ENCODE measurements at regions not wholly inside any gene's neighbourhood (a gene's known extent, or its start where the extent isn't known, plus 50 kb on each side); places are given as distances from the start of the nearest gene placed in this dataset.

GRCh38 chr2:185472574-185472973 is 266.0 kb upstream of the FSIP2 start:
- no peaks in the 10 kb centered on the region for H3K27me3 ChIP-seq (ENCODE audit: control insufficient read depth, insufficient read depth, low read length)
- no peak for DNase-seq (ENCODE audit: low read depth)
- TF ChIP-seq, protein P1, sequence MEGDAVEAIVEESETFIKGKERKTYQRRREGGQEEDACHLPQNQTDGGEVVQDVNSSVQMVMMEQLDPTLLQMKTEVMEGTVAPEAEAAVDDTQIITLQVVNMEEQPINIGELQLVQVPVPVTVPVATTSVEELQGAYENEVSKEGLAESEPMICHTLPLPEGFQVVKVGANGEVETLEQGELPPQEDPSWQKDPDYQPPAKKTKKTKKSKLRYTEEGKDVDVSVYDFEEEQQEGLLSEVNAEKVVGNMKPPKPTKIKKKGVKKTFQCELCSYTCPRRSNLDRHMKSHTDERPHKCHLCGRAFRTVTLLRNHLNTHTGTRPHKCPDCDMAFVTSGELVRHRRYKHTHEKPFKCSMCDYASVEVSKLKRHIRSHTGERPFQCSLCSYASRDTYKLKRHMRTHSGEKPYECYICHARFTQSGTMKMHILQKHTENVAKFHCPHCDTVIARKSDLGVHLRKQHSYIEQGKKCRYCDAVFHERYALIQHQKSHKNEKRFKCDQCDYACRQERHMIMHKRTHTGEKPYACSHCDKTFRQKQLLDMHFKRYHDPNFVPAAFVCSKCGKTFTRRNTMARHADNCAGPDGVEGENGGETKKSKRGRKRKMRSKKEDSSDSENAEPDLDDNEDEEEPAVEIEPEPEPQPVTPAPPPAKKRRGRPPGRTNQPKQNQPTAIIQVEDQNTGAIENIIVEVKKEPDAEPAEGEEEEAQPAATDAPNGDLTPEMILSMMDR (IDR thresholded peaks at IDR 0.05; ENCODE audit: insufficient read depth, low read length, poor library complexity, severe bottlenecking), result no peak
- H3K4me3 ChIP-seq (ENCODE audit: low read depth, low read length), result no peak overlapping the region
- no peaks in the 10 kb centered on the region for H3K36me3 ChIP-seq (ENCODE audit: control insufficient read depth, insufficient read depth, low read length)

DNA sequence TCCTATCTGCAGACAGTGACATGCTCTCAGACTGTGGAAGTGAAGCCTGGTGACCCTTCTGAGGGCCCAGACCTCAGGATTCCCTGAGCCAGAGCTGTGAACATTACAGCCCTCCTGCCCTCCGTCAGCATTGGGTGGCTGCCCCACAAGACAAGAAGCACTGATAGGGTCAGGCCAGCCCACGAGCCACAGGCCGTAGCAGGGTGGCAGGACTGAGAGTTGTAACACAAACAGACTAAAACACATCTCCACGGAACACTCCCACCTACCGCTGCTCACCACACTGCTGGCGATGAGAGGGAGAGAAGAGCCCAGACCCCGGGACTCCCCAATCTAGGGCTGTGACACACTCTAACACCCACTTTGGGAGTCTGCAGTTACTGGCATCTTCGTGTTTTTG is 264.8 kb upstream of the FSIP2 start:
- TF ChIP-seq, protein P1 (IDR thresholded peaks at IDR 0.05; ENCODE audit: insufficient read depth, low read length, poor library complexity, severe bottlenecking), result no peak
- Histone ChIP-seq H3K4me3 (ENCODE audit: low read depth, low read length) (no peak overlapping the region), H3K36me3 (ENCODE audit: control insufficient read depth, insufficient read depth, low read length) (no peaks in the 10 kb centered on the region), H3K27me3 (ENCODE audit: control insufficient read depth, insufficient read depth, low read length) (no peaks in the 10 kb centered on the region)
- no peak for DNase-seq (ENCODE audit: low read depth)

- TF ChIP-seq, protein P1 (IDR thresholded peaks at IDR 0.05; ENCODE audit: insufficient read depth, low read length, poor library complexity, severe bottlenecking), result no peak
- Histone ChIP-seq H3K27me3 (ENCODE audit: control insufficient read depth, insufficient read depth, low read length) (no peaks in the 10 kb centered on the region), H3K4me3 (ENCODE audit: low read depth, low read length) (no peak overlapping the region), H3K36me3 (ENCODE audit: control insufficient read depth, insufficient read depth, low read length) (no peaks in the 10 kb centered on the region)
- DNase-seq (ENCODE audit: low read depth), result no peak
These were observed 262.7 kb upstream of the FSIP2 start for GRCh38 chr2:185475914-185476313.

- H3K27me3 ChIP-seq (ENCODE audit: control insufficient read depth, insufficient read depth, low read length), result no peaks in the 10 kb centered on the region
- no peak for DNase-seq (ENCODE audit: low read depth)
- H3K4me3 ChIP-seq (ENCODE audit: low read depth, low read length), result no peak overlapping the region
- TF ChIP-seq, protein P1 (IDR thresholded peaks at IDR 0.05; ENCODE audit: insufficient read depth, low read length, poor library complexity, severe bottlenecking), result no peak
- H3K36me3 ChIP-seq (ENCODE audit: control insufficient read depth, insufficient read depth, low read length), result no peaks in the 10 kb centered on the region
These were observed 261.2 kb upstream of the FSIP2 start for GRCh38 chr2:185477452-185477851.

DNA sequence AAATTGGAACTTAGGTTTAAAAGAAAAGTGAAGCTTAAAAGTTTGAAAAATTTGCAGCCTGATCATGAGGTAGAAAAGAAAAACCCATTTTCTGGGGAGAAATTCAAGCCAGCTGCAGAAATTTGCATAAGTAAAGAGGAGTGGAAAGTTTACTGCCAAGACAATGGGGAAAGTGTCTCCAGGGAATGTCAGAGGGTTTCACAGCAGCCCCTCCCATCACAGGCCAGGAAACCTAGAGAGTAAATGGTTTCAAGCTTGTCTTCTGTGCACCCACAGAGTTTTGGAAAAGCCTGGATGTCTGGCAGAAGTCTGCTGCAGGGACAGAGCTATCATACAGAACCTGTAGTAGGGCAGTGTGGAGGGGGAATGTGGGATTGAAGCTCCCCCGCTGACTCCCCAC is 254.0 kb upstream of the FSIP2 start:
- no peak for DNase-seq (ENCODE audit: low read depth)
- no peak overlapping the region for H3K4me3 ChIP-seq (ENCODE audit: low read depth, low read length)
- H3K36me3 ChIP-seq (ENCODE audit: control insufficient read depth, insufficient read depth, low read length), result no peaks in the 10 kb centered on the region
- TF ChIP-seq, protein P1 (IDR thresholded peaks at IDR 0.05; ENCODE audit: insufficient read depth, low read length, poor library complexity, severe bottlenecking), result no peak
- H3K27me3 ChIP-seq (ENCODE audit: control insufficient read depth, insufficient read depth, low read length), result no peaks in the 10 kb centered on the region

DNA sequence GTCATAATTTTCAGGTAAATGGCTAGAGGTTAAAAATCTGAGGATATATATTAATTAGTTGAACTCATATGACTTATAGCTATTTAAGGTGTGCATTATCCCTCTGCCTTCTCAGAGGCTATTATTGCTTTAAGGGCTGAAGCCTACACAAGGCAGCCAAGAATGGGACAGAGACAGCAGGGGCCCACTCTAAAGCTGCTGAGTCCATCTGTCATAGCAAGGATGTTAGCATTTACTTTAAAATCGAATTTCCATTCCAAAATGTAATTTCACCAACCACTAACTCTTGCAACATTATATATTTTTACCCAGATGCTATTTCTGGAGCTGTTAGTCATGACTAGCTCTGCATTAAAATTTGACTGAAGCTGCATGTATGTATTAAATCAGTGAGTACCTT is 236.3 kb upstream of the FSIP2 start:
- no peak for DNase-seq (ENCODE audit: low read depth)
- Histone ChIP-seq H3K4me3 (ENCODE audit: low read depth, low read length) (no peak overlapping the region), H3K27me3 (ENCODE audit: control insufficient read depth, insufficient read depth, low read length) (no peaks in the 10 kb centered on the region), H3K36me3 (ENCODE audit: control insufficient read depth, insufficient read depth, low read length) (no peaks in the 10 kb centered on the region)
- TF ChIP-seq, protein P1 (IDR thresholded peaks at IDR 0.05; ENCODE audit: insufficient read depth, low read length, poor library complexity, severe bottlenecking), result no peak

Data from kidney epithelial cell (primary cell).